GM18499 (cell line): ENCODE measurements at regions not wholly inside any gene's neighbourhood (a gene's known extent, or its start where the extent isn't known, plus 50 kb on each side); places are given as distances from the start of the nearest gene placed in this dataset.

Source experiments
- ATAC-seq: cut with Tn5 transposase; IDR thresholded peaks from one replicate; pipeline ENCODE4 v1.9.1; 2021; ENCODE audit warnings: moderate number of reproducible peaks; ENCODE audit not compliant: insufficient read depth, unreplicated experiment

GRCh38 chr16:61362585-61362984 is 673.7 kb downstream of the CDH8 start:
- no peak for ATAC-seq

- no peak for ATAC-seq
Measured at GRCh38 chr16:61344791-61345190, 691.4 kb downstream of the CDH8 start.

- ATAC-seq = no peak
Measured at GRCh38 chr16:61332461-61332860, 703.8 kb downstream of the CDH8 start.

- no peak for ATAC-seq
Measured at GRCh38 chr16:61324044-61324443, 712.2 kb downstream of the CDH8 start.

- no peak for ATAC-seq
Measured at GRCh38 chr16:61323456-61323855, 712.8 kb downstream of the CDH8 start.

DNA sequence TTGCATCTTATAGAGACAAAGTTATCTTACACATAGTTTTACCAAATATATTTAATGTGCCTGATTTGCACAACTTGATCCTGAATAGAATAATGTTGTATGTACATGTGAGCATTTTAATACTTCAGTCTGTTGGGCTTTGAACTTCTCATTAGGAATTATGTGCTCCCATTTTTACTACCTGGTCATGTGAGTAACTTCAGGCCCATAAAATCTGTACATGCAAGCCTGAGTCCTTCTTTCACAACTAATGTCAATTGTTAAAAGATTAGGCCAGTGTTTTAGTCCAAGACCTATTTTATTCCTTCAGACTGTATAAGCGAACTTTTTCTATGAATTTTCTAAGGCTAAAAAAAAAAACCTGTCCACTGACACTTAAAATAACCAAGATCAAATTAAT is 715.4 kb downstream of the CDH8 start:
- no peak for ATAC-seq

- ATAC-seq = no peak
Measured at GRCh38 chr16:61313931-61314330, 722.3 kb downstream of the CDH8 start.

- no peak for ATAC-seq
Measured at GRCh38 chr16:61309386-61309785, 726.9 kb downstream of the CDH8 start.

DNA sequence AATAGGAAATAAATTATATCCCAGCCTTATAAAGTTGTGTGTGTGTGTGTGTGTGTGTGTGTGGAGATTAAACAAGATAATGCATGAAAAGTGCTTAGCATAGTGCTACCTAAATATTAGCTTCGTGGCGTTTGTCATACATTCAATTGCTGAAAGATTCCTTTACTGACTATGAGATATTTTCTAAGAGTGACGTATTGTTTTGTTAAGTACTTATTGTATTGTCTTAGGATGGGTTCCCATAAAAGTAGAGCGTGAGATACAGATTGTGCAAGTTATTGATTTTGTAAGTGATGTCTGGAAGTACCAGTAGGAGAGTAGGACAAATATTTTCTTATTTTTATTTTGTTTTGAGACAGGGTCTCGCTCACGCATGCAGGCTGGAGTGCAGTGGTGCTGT is 730.0 kb downstream of the CDH8 start:
- ATAC-seq = no peak

GRCh38 chr16:61296814-61297213 is 739.4 kb downstream of the CDH8 start:
- ATAC-seq = no peak

DNA sequence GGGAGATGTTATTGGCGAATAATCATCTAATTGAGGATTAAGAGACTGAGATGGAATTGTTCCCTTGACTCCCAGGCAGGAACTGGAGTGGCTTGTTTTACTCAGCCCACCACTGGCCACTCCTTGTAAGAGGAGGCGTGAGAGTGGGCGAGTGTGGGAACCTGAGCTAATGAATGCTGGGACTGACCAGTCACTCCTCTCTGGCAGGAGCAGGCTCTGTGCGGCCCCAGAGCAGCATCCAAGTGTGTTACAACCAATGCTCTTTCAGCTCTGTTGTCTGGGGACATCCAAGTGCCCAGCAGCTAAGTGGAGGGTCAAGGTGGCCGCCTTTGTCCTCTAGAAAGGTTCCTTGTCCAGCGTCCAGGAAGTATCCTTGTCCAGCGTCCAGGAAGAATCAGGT is 739.9 kb downstream of the CDH8 start:
- no peak for ATAC-seq

GRCh38 chr16:61295311-61295710 is 740.9 kb downstream of the CDH8 start:
- no peak for ATAC-seq

GRCh38 chr16:61289141-61289540 is 747.1 kb downstream of the CDH8 start:
- no peak for ATAC-seq

DNA sequence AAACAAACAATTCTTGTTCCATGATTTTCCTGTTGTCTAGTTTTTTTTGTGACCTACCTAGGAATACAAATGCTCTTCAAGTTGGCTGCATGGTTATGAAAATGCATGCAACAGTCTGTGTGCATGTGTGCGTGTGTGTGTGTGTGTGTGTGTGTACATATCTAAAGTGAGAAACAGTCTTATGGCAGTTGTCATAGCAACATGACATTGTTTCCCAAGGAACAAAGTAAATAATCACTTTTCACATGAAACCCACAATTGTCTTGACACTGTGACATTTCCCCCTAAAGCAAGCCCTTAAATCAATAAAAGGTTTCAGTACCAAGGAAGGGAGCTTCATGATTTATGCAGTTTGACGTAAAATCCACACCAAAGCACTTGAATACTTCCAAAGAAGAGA is 758.4 kb downstream of the CDH8 start:
- no peak for ATAC-seq

- ATAC-seq = no peak
Measured at GRCh38 chr16:61274211-61274610, 762.0 kb downstream of the CDH8 start.

DNA sequence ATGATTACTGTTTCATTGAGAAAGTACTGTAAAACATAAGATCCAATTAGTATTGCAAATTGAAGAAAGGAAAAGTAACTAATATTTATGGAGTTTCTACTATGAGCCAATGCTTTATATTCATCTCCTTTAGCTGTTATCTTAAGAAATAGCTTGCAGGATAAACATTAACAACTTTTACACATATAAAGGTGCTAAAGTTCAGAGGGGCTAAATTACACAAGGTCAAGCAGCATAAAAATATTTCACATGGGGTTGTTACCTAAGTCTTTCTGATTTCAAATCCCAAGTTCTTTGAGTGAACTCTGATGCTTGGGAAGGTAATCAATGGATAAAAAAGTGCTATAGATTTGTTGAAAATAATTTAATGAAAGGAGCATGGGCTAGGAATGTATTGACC is 765.5 kb downstream of the CDH8 start:
- ATAC-seq = no peak

- ATAC-seq = no peak
Measured at GRCh38 chr16:61263400-61263799, 772.8 kb downstream of the CDH8 start.

DNA sequence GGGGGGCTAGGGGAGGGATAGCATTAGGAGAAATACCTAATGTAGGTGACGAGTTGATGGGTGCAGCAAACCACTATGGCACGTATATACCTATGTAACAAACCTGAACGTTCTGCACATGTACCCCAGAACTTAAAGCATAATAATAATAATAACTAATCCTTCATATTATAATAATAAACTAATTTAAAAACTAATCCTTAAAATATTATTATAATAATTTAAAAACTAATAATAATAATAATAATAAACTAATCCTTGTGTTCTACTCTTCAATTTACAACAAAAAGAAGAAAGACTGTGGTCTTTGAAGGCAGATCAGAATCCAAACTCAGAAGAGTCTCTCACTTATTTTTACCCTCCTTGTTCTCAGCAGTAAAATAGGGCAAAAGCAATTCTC is 774.9 kb downstream of the CDH8 start:
- ATAC-seq = no peak

- ATAC-seq = no peak
Measured at GRCh38 chr16:61246592-61246991, 789.6 kb downstream of the CDH8 start.

DNA sequence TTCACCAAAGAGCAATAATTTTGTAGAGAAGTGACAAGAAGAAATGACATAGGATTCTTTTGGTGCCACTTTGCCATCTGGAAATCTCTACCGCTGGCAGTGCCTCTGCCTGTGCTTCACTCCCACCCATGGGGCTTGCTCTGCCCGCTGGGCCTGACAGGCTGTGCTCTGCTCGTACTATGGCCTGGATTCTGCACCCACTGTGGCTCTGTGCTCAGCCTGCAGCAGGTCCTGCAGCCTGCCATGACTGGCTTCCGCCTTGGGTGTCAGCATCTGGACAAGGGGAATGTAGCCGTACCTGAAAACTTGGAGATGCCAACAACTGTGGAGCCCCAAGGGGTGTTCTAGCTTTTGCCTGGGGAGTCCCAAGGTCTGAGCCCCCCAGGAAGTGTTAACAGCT is 792.3 kb downstream of the CDH8 start:
- ATAC-seq = no peak

GRCh38 chr16:61237884-61238485 is 798.3 kb downstream of the CDH8 start:
- ATAC-seq = no peak

DNA sequence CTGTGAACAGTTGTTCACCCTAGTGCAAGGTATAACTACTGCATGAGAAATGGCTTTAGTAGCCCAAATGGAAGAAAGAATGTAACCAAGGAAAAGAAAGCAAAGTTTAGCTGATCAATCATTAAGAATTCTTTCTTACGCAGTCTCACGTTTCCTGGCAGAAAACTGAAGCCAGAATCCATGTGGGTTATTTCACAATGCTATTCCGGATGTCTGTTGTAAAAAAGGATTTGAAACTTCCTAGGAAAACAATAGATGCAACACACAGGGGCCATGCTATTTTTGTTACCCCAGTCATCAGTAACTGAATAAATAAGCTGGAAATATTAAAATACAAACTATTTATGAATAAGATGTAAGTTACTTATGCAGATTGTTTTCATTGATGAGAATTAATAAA is 802.5 kb downstream of the CDH8 start:
- ATAC-seq = no peak

DNA sequence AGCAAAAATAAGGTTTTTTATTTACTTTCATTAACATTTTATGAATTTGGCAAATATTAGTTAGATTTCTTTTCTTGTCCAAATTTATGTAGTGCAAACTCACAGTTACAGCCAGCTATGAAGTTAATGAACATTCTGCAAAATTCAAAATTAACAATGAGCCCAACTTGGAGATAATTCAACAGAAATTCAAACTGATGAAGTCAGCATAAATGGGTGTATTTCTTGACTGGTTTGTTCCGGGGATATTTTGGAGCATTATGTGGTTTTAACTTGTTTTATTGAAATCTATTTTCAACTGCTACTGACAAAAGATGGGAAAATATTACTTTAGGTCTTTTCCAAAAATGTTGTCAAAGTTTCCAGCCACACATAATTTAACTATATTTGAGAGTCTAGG is 807.9 kb downstream of the CDH8 start:
- no peak for ATAC-seq
